ENCODE measurements at regions not wholly inside any gene's neighbourhood (a gene's known extent, or its start where the extent isn't known, plus 50 kb on each side); places are given as distances from the start of the nearest gene placed in this dataset.
"Not testable (repeated sequence)": the region's sequence is repeated elsewhere in the genome, so short reads cannot be mapped to it uniquely, and the experiment has no call there.

DNA sequence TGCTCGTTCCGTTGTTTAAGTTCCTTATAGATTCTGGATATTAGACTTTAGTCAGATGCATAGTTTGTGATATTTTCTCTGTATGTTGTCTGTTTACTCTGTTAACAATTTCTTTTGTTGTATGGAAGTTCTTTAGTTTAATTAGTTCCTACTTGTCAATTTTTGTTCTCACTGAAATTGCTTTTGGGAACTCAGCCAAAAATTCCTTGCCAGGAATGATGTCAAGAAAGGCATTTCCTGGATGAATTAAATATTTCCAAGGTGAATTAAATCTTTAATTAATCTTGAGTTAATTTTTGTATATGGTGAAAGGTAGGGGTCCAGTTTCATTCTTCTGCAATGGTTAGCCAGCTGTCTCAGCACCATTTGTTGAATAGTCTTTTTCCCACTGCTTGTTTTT is 406.2 kb upstream of the NOX3 start:
- H3K4me3 ChIP-seq (ENCODE audit: low read depth, low read length): no peak overlapping the region
- TF ChIP-seq, protein P1, sequence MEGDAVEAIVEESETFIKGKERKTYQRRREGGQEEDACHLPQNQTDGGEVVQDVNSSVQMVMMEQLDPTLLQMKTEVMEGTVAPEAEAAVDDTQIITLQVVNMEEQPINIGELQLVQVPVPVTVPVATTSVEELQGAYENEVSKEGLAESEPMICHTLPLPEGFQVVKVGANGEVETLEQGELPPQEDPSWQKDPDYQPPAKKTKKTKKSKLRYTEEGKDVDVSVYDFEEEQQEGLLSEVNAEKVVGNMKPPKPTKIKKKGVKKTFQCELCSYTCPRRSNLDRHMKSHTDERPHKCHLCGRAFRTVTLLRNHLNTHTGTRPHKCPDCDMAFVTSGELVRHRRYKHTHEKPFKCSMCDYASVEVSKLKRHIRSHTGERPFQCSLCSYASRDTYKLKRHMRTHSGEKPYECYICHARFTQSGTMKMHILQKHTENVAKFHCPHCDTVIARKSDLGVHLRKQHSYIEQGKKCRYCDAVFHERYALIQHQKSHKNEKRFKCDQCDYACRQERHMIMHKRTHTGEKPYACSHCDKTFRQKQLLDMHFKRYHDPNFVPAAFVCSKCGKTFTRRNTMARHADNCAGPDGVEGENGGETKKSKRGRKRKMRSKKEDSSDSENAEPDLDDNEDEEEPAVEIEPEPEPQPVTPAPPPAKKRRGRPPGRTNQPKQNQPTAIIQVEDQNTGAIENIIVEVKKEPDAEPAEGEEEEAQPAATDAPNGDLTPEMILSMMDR (IDR thresholded peaks at IDR 0.05; ENCODE audit: borderline replicate concordance, insufficient read depth, low read depth, low read length): no peak

DNA sequence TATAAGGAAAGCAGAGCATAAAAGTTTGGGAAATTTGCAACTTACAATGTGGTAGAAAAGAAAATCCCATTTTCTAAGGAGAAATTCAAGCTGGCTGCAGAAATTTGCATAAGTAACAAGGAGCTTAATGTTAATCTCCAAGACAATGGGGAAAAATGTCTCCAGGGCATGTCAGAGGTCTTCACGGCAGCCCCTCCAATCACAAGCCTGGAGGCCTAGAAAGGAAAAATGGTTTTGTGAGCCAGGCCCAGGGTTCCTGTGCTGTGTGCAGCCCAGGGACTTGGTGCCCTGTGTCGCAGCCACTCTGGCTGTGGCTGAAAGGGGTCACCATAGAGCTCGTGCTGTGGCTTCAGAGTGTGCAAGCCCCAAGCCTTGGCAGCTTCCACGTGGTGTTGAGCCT is 403.3 kb upstream of the NOX3 start:
- not testable (repeated sequence) for H3K4me3 ChIP-seq (ENCODE audit: low read depth, low read length)

DNA sequence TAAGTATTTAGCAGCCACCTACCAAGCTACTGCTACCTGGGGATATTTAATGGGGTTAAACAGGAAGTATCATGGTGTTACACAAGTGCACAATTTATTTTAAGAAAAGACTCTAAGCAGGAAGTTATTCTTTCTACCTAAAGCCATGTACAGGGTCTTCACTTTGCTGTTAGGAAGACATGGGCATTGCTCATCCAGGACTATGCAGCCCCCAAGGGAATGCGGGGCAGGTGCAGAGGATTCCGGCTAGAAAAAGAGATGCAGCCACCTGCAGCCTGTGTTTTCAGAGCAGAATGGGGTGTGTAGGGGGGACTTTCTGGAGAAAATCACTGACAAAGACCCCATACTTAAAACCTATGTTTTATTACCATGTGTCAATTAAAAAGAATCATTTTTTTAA is 399.1 kb upstream of the NOX3 start:
- TF ChIP-seq, protein P1 (IDR thresholded peaks at IDR 0.05; ENCODE audit: borderline replicate concordance, insufficient read depth, low read depth, low read length): no peak
- no peak overlapping the region for H3K4me3 ChIP-seq (ENCODE audit: low read depth, low read length)

DNA sequence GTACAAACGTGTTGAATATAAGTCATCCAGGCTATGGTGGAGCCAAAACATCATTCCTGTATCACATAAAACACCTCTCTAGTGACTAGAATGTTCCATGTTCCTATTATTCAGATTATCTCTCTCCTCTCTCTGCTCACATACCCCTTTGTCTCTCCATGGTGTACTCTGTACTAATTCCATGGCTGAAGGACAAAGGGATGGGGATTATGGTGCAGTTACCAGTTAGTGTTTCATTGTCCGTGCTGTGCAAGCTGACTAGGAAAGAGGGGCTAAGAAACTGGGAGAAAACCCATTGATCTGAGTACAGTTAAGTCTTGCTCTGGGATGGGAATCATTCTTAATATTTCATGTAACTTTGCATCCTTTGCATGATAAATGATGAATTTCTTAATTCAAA is 397.4 kb upstream of the NOX3 start:
- no peak overlapping the region for H3K4me3 ChIP-seq (ENCODE audit: low read depth, low read length)

DNA sequence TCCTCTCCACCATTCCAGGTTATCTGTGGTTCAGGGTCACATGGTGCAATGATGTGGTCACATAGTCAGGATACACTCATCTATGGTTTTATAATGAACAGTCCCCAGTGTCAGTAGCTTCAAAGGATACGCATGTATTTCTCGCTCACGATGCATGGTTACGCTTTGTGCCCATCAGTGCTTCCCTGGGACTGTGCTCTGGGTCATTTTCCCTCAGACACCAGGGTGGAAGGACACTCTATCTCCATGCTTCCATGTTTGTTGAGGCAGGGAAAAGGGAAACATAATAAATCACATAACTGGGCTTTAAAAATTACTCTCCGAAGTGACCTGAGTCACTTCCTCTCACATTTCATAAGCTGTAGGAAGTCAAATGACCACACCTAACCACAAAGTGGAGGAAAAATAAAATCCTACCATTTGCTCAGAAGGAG is 394.8 kb upstream of the NOX3 start:
- no peak overlapping the region for H3K4me3 ChIP-seq (ENCODE audit: low read depth, low read length)
- TF ChIP-seq, protein P1 (IDR thresholded peaks at IDR 0.05; ENCODE audit: borderline replicate concordance, insufficient read depth, low read depth, low read length): no peak

More for the DNA sequence above, 397.4 kb upstream of the NOX3 start:
- TF ChIP-seq, protein P1 (IDR thresholded peaks at IDR 0.05; ENCODE audit: borderline replicate concordance, insufficient read depth, low read depth, low read length): no peak

DNA sequence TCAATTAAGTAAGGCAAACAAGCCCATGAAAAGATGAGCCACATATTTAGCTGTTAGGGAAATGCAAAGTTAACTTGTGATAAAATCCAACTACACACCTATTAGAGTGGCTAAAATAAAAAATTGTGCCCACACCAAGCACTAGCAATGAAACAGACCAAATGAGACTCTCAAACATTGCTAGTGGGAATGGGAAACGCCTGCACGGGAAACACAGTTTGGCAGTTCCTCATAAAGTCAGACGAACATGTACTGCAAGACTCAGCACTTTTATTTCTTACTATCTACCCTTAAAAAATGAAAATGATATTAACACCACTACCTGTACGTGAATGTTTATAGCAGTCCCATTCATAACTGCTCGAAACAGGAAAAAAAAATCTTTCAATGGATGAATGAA is 392.1 kb upstream of the NOX3 start:
- H3K4me3 ChIP-seq (ENCODE audit: low read depth, low read length): no peak overlapping the region
- TF ChIP-seq, protein P1 (IDR thresholded peaks at IDR 0.05; ENCODE audit: borderline replicate concordance, insufficient read depth, low read depth, low read length): no peak

DNA sequence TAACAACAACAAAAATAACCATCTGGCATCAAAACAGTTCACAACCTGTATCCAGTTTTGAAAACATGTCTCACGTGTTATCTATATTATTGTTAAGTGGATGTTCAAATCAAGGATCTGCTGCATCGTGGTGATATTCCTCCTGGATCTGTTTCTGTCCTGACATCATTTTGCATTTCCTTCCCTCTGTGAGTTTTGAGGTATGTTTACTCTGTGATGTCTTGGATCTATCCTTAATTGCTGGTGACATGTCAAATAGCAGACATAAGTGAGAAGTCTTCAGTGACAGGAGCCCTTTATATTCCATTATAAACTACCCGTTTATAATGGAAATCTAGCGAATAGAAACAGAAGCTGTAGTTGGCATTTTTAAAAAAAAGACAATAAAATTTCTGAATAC is 381.8 kb upstream of the NOX3 start:
- TF ChIP-seq, protein P1 (IDR thresholded peaks at IDR 0.05; ENCODE audit: borderline replicate concordance, insufficient read depth, low read depth, low read length): no peak
- no peak overlapping the region for H3K4me3 ChIP-seq (ENCODE audit: low read depth, low read length)

DNA sequence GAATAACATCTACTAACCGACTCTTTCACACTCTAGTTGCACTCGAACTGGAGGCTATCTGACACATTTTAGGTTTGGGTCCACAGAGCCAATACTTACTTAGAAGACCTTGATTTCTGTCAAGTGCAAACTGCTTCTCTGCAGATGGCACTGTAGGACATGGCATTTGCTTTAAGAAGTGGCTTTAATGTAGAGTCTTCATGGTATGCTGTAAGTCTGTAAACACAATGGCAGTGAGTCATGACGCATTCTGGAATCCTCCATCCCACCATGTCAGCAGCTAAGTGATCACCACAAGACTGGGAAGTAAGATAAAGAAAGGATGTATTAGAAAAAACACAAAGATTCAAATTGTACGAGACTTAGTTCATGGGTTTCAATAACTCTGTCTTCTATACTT is 377.0 kb upstream of the NOX3 start:
- TF ChIP-seq, protein P1 (IDR thresholded peaks at IDR 0.05; ENCODE audit: borderline replicate concordance, insufficient read depth, low read depth, low read length): no peak
- no peak overlapping the region for H3K4me3 ChIP-seq (ENCODE audit: low read depth, low read length)
